Tibial nerve (tissue), 3 donors: ENCODE measurements at regions not wholly inside any gene's neighbourhood (a gene's known extent, or its start where the extent isn't known, plus 50 kb on each side); places are given as distances from the start of the nearest gene placed in this dataset.

Experiments
- POLR2A ChIP-seq, 2 donors: fragments of 450-650 bp; IDR thresholded peaks; one replicate each; pipeline ENCODE4 v1.6.1; 2017; ENCODE audit warnings: antibody characterized with exemption in 2 of 2, mild to moderate bottlenecking in 2 of 2, moderate library complexity in 2 of 2
- TF ChIP-seq, protein P1 (sequence below), 5 experiments: fragments of 200-600 bp in 3 of 5; fragments of 450-650 bp in 2 of 5; sonication (generic) in 3 of 5; IDR thresholded peaks; one replicate each; pipeline ENCODE4 v1.5.1; 2016 to 2019; ENCODE audit warnings: antibody characterized with exemption in 5 of 5, mild to moderate bottlenecking in 3 of 5, moderate library complexity in 2 of 5

- TF ChIP-seq, protein P1, sequence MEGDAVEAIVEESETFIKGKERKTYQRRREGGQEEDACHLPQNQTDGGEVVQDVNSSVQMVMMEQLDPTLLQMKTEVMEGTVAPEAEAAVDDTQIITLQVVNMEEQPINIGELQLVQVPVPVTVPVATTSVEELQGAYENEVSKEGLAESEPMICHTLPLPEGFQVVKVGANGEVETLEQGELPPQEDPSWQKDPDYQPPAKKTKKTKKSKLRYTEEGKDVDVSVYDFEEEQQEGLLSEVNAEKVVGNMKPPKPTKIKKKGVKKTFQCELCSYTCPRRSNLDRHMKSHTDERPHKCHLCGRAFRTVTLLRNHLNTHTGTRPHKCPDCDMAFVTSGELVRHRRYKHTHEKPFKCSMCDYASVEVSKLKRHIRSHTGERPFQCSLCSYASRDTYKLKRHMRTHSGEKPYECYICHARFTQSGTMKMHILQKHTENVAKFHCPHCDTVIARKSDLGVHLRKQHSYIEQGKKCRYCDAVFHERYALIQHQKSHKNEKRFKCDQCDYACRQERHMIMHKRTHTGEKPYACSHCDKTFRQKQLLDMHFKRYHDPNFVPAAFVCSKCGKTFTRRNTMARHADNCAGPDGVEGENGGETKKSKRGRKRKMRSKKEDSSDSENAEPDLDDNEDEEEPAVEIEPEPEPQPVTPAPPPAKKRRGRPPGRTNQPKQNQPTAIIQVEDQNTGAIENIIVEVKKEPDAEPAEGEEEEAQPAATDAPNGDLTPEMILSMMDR (IDR thresholded peaks at IDR 0.05) = no peak
- no peak for TF ChIP-seq POLR2A (IDR thresholded peaks at IDR 0.05)
Measured at GRCh38 chr2:163849756-163850435, 114.1 kb upstream of the FIGN start.
